OCI-LY3 (cell line): ENCODE measurements at regions not wholly inside any gene's neighbourhood (a gene's known extent, or its start where the extent isn't known, plus 50 kb on each side); places are given as distances from the start of the nearest gene placed in this dataset.

ENCODE experiments used
- EZH2phosphoT487 ChIP-seq: fragments of 200-600 bp; shearing (Covaris generic); IDR thresholded peaks from 2 replicates; pipeline ENCODE4 v1.6.1; 2018; ENCODE audit warnings: antibody characterized with exemption, mixed run types, low read depth
- TF ChIP-seq, protein P1 (sequence below): fragments of 200-600, 300-600 bp; sonication (generic); IDR thresholded peaks from 2 replicates; pipeline ENCODE4 v1.5.1; 2014; ENCODE audit warnings: antibody characterized with exemption, low read length, low read depth

DNA sequence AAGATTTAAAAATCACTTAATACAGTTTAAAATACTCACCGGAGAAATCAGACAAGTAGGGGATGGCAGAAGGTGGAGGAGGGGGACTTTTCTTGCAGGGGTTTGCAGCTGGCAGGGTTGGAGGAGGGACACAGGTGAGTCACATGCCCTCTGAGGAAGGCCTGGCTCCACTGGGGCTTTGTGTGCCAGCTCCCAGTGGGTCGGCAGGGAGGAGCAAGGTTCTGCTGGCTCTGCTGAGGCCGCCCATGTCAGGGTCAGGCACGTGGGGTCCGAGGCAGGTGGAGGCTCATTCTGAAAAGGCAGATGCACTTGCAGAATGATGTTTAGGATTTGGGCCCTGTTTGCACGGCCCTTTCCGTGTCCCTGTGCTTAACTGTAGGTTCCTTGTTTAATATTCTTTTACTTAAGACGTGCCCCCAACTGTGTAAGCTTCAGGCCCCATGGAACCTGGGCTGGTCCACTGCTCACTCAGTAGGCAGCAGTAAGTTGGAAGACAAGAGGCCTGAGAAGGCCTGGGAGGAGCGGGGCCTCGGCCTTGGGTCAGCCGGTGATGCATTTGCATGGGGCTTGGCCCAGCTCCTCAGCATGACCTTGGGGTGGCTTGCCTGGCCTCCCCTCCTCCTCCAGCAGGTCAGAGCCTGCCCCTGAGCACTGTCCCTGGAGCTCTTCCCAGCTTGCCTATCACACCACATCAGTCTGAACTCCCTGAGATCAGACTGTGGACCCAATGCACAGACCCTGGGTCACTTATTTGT is 141.0 kb downstream of the GLI2 start:
- TF ChIP-seq, protein P1, sequence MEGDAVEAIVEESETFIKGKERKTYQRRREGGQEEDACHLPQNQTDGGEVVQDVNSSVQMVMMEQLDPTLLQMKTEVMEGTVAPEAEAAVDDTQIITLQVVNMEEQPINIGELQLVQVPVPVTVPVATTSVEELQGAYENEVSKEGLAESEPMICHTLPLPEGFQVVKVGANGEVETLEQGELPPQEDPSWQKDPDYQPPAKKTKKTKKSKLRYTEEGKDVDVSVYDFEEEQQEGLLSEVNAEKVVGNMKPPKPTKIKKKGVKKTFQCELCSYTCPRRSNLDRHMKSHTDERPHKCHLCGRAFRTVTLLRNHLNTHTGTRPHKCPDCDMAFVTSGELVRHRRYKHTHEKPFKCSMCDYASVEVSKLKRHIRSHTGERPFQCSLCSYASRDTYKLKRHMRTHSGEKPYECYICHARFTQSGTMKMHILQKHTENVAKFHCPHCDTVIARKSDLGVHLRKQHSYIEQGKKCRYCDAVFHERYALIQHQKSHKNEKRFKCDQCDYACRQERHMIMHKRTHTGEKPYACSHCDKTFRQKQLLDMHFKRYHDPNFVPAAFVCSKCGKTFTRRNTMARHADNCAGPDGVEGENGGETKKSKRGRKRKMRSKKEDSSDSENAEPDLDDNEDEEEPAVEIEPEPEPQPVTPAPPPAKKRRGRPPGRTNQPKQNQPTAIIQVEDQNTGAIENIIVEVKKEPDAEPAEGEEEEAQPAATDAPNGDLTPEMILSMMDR: no peak
- TF ChIP-seq EZH2phosphoT487: no peak
